WTC11 (cell line): ENCODE measurements at regions not wholly inside any gene's neighbourhood (a gene's known extent, or its start where the extent isn't known, plus 50 kb on each side); places are given as distances from the start of the nearest gene placed in this dataset.

Experiments used
- ATAC-seq: fragments of 200-7000 bp; cut with Tn5 transposase; 2 replicates; pipeline ENCODE4 v1.10.0; 2021; ENCODE audit warnings: mild to moderate bottlenecking, moderate library complexity
- CTCF ChIA-PET: fragments of 300-600 bp; sonication (Branson Sonifier 250); formaldehyde crosslinking; loops from one replicate; lab custom pipeline; 2021; ENCODE audit warnings: antibody characterized with exemption; lab: Charles Lee
- POLR2A ChIA-PET: fragments of 350-600 bp; sonication (Branson Sonifier 250); formaldehyde crosslinking; loops from one replicate; lab custom pipeline; 2021; ENCODE audit warnings: antibody characterized with exemption; lab: Charles Lee
- DNase-seq: peaks from one replicate; pipeline ENCODE4 v3.0.0; 2021; ENCODE audit warnings: low spot score
- H3K27ac Mint-ChIP-seq: 2 replicates; pipeline ENCODE4 v1.8.0; 2021; ENCODE audit warnings: mixed read lengths
- H3K27me3 Mint-ChIP-seq: 2 replicates; pipeline ENCODE4 v1.8.0; 2021; ENCODE audit warnings: low read depth, mild to moderate bottlenecking, moderate library complexity, mixed read lengths
- H3K36me3 Mint-ChIP-seq: 2 replicates; pipeline ENCODE4 v1.8.0; 2021; ENCODE audit warnings: mixed read lengths
- H3K4me1 Mint-ChIP-seq: 2 replicates; pipeline ENCODE4 v1.8.0; 2022; ENCODE audit warnings: mixed read lengths
- H3K4me3 Mint-ChIP-seq: 2 replicates; pipeline ENCODE4 v1.8.0; 2021; ENCODE audit warnings: mild to moderate bottlenecking, moderate library complexity, mixed read lengths
- H3K9me3 Mint-ChIP-seq: 2 replicates; pipeline ENCODE4 v1.8.0; 2021; ENCODE audit warnings: mixed read lengths
- AFF4 ChIP-seq: sonication (generic); formaldehyde crosslinking; IDR thresholded peaks from 2 replicates; pipeline ENCODE4 v1.8.1; 2023; ENCODE audit warnings: mild to moderate bottlenecking, missing genetic modification reagents, borderline replicate concordance
- AR ChIP-seq: fragments of 250-450 bp; sonication (Bioruptor Pico); IDR thresholded peaks from 2 replicates; pipeline ENCODE4 v1.9.0; 2021; ENCODE audit warnings: mild to moderate bottlenecking
- FOXJ3 ChIP-seq: sonication (generic); formaldehyde crosslinking; IDR thresholded peaks from 2 replicates; pipeline ENCODE4 v1.9.0; 2021; ENCODE audit warnings: missing genetic modification reagents, mild to moderate bottlenecking, borderline replicate concordance
- FOXK1 ChIP-seq: sonication (generic); formaldehyde crosslinking; IDR thresholded peaks from 2 replicates; pipeline ENCODE4 v1.8.0; 2022; ENCODE audit warnings: mild to moderate bottlenecking, moderate library complexity, missing genetic modification reagents
- FOXP1 ChIP-seq: sonication (generic); formaldehyde crosslinking; IDR thresholded peaks from 2 replicates; pipeline ENCODE4 v1.8.0; 2022; ENCODE audit warnings: missing genetic modification reagents, mild to moderate bottlenecking, moderate library complexity, borderline replicate concordance
- FOXP4 ChIP-seq: sonication (generic); formaldehyde crosslinking; IDR thresholded peaks from 2 replicates; pipeline ENCODE4 v1.8.0; 2022; ENCODE audit warnings: mild to moderate bottlenecking, missing genetic modification reagents
- GRHL2 ChIP-seq: fragments of 250-450 bp; sonication (Bioruptor Pico); IDR thresholded peaks from 2 replicates; pipeline ENCODE4 v1.8.0; 2022; ENCODE audit warnings: mild to moderate bottlenecking, moderate library complexity; ENCODE audit not compliant: insufficient replicate concordance, severe bottlenecking
- MLX ChIP-seq: sonication (generic); formaldehyde crosslinking; IDR thresholded peaks from 2 replicates; pipeline ENCODE4 v1.8.1; 2023; ENCODE audit warnings: mild to moderate bottlenecking, missing genetic modification reagents, moderate library complexity
- NR1H2 ChIP-seq: sonication (generic); formaldehyde crosslinking; IDR thresholded peaks from 2 replicates; pipeline ENCODE4 v1.9.0; 2021; ENCODE audit warnings: mild to moderate bottlenecking, moderate library complexity, missing genetic modification reagents
- NR2C2 ChIP-seq: sonication (generic); formaldehyde crosslinking; IDR thresholded peaks from 2 replicates; pipeline ENCODE4 v1.8.0; 2022; ENCODE audit warnings: mild to moderate bottlenecking, missing genetic modification reagents
- OVOL2 ChIP-seq: fragments of 250-450 bp; sonication (Bioruptor Pico); IDR thresholded peaks from 2 replicates; pipeline ENCODE4 v1.9.0; 2021; ENCODE audit warnings: mild to moderate bottlenecking, borderline replicate concordance
- RELA ChIP-seq: sonication (generic); formaldehyde crosslinking; IDR thresholded peaks from 2 replicates; pipeline ENCODE4 v1.8.1; 2022; ENCODE audit warnings: missing genetic modification reagents, mild to moderate bottlenecking, borderline replicate concordance
- SOX15 ChIP-seq: fragments of 250-450 bp; sonication (Bioruptor Pico); IDR thresholded peaks from 2 replicates; pipeline ENCODE4 v1.9.0; 2021; ENCODE audit warnings: mild to moderate bottlenecking
- SP1 ChIP-seq: sonication (generic); formaldehyde crosslinking; conservative IDR thresholded peaks from 2 replicates; pipeline ENCODE4 v1.8.1; 2022; ENCODE audit warnings: missing genetic modification reagents
- ZNF121 ChIP-seq: sonication (generic); formaldehyde crosslinking; IDR thresholded peaks from 2 replicates; pipeline ENCODE4 v1.8.0; 2023; ENCODE audit warnings: missing genetic modification reagents

- TF ChIP-seq AFF4 (CRISPR knock-in tag) (no peak), NR1H2 (CRISPR knock-in tag) (no peak), RELA (CRISPR knock-in tag) (no peak), SP1 (no peak), OVOL2 (CRISPR knock-in tag) (no peak), FOXP4 (CRISPR knock-in tag) (no peak), MLX (CRISPR knock-in tag) (no peak)
- TF ChIP-seq, all 79 proteins: peak for 0
- ChIA-PET POLR2A (no interaction called here), CTCF (no interaction called here)
- no peak overlapping the region for H3K4me3 Mint-ChIP-seq
- no peaks in the 10 kb centered on the region; the same call in 1 of the 2 replicates for H3K27me3 Mint-ChIP-seq
- DNase-seq: no peak
- peaks cover 29% of the 10 kb centered on the region for H3K9me3 Mint-ChIP-seq
- H3K4me1 Mint-ChIP-seq: peaks cover 6% of the 10 kb centered on the region
- no peak for ATAC-seq
- peaks cover 19% of the 10 kb centered on the region for H3K36me3 Mint-ChIP-seq
- H3K27ac Mint-ChIP-seq: no peak overlapping the region
Observed at GRCh38 chr18:61676773-61677434, 215.9 kb downstream of the RNF152 start.

GRCh38 chr18:61669320-61669719, 223.5 kb downstream of the RNF152 start:
- Mint-ChIP-seq H3K4me1 (peaks cover 27% of the 10 kb centered on the region), H3K9me3 (peaks cover 6% of the 10 kb centered on the region), H3K27ac (no peak overlapping the region), H3K4me3 (no peak overlapping the region), H3K36me3 (no peaks in the 10 kb centered on the region), H3K27me3 (no peaks in the 10 kb centered on the region)
- no peak for DNase-seq
- TF ChIP-seq NR2C2 (CRISPR knock-in tag): no peak
- no peak for TF ChIP-seq ZNF121 (CRISPR knock-in tag)
- TF ChIP-seq GRHL2 (CRISPR knock-in tag): no peak
- TF ChIP-seq FOXJ3: no peak
- no peak for TF ChIP-seq FOXP1 (CRISPR knock-in tag)
- TF ChIP-seq SOX15 (CRISPR knock-in tag): no peak
- no peak for TF ChIP-seq AR (CRISPR knock-in tag)
- TF ChIP-seq RELA (CRISPR knock-in tag): no peak
- no peak for TF ChIP-seq FOXK1 (CRISPR knock-in tag)
- no peak for ATAC-seq
- CTCF ChIA-PET: no interaction called here
- POLR2A ChIA-PET: no interaction called here
